Activated T-cell treated with anti-CD3 and anti-CD28 coated beads for 48 hours (primary cell): ENCODE measurements at regions not wholly inside any gene's neighbourhood (a gene's known extent, or its start where the extent isn't known, plus 50 kb on each side); places are given as distances from the start of the nearest gene placed in this dataset.

Experiments
- DNase-seq: peaks from one replicate; pipeline ENCODE4 v3.0.0-alpha.2; 2020; ENCODE audit warnings: low read depth

DNA sequence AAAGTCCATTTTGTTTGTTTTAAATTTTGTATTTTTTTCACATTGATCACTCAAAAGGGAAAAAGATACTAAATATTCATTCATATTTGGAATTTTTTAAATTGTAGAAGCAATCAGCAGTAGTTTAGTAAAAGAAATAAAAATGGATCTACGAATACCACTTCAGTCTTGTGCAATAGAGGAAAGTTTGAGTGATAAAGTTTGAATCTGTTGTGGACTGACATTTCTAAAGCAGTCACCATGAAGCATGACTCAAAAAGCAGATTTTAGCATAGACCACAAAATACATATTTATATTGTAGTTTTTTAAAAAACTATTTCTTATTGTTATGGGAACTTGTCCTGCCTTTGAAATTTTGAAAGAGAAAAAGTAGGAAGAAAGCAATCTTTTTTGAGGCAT is 520.5 kb upstream of the ZEB2 start:
- DNase-seq = no peak

DNA sequence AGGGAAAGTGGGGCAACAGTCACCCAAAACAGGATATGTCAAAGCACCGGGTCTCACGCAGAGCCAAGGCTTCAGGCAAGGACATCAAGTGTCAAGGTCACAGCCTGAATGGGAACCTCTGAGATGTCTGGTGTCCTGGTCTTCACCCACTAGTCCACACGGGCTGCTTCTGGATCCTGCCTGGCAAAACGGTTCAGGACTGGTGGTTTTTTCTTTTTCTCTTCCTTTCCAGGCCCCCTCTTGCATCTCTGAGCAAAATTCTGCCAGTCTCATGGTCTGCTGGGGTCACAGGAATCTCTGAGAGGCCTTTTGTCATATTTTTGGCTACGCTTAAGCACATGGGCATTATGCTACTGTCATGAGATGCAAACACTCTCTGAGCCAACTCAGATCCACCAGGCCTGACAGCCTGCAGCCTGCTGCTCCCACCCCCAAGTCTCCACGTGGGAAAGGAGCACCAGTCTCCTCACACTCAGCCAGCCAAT is 518.2 kb upstream of the ZEB2 start:
- no peak for DNase-seq

DNA sequence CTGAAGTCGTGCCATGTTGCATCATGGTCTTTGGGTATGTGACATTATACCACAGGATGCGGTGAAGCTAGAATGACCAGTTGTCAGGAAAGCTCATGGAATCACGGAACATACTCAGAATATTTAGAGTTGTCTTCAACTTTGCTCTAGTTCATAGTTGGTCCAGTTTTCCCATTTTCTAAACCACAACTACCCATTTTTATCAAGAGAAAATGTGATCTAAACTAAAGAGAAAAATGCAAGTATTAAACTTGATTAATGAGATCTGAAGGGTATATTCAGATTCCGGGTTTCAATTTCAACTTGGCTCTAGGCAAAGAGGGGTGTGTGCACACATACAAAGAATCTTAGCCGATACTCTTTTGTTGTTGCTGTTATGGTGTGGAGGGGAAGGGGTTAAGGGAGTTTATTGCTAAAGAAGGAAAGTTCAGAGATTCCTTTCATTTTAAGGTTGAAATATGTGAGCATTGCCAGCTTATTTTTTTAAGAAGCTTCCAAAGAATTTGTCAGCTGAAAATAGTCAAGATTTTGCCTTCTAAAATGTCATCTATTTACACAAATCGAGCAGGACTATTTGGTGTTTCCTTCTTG is 516.6 kb upstream of the ZEB2 start:
- no peak for DNase-seq

DNA sequence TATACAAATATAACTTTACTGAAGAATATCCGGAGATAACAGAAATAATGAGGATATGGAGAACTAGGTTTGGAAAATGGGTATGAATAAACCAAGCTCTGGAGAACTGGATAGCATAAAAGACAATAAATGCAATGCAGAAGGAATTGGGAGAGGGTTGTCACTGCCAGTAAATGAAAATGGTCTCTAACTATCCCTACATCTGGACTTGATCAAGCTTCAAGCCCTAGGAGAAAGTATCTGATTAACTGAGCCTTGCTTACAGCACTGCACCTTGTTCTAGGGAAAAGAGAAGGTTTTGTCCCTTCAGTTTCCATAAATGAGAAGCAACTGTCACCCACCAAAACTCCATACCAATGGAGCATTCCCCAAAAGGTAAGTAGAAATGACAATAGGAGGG is 514.6 kb upstream of the ZEB2 start:
- no peak for DNase-seq

DNA sequence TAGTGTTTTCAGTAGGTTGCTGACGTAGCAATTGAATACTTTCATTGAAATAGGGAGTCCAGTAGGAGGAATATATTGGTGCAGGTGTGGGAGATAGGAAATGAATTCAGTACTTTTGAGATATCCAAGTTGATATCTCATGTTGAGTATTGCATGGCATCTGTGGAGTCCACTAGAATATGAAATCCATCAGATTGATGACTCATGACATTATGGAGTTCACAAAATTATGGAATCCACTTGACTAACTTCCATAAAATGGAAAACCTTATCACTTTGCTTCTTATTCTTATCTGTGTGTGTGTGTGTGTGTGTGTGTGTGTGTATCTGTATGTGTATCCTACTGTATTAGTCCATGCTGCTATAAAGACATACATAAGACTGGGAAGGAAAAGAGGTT is 513.5 kb upstream of the ZEB2 start:
- DNase-seq = no peak

DNA sequence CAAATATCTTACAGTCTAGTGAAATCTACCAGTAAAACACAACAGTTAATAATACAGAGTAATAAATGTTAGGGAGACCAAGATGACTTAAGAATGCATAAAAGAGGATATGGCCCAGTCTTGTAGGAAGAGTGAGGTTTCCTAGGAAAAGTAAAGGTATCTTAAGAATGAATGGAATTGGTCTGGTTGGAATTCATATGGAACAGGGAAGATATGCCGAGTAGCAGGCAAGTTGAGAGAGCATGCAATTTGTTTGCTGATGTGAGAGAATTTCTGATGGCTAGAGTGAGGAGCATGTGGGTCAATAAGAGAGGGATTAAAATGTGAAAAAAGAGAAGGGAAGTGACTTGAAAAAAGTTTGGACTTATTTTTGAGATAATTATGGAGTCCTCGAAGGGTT is 512.9 kb upstream of the ZEB2 start:
- DNase-seq = no peak

DNA sequence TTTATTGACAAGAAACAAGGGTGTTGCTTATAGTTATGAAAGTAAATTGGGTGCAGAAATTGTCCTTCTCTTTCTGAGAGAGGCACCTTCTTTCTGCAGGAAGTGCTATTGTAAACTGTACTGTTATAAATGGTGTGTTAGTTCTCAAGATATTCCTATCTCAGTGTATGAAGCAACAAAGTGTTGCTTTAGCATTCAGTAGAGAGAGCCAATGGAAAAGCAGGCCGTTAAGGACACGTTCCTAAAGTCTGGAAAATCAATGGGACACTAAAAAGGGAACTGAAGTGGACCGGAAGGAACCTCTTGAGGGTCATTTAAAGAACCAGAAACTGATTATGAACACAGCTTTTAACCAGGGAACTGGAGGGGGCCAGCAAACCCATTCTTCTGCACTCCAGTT is 510.0 kb upstream of the ZEB2 start:
- DNase-seq = no peak

DNA sequence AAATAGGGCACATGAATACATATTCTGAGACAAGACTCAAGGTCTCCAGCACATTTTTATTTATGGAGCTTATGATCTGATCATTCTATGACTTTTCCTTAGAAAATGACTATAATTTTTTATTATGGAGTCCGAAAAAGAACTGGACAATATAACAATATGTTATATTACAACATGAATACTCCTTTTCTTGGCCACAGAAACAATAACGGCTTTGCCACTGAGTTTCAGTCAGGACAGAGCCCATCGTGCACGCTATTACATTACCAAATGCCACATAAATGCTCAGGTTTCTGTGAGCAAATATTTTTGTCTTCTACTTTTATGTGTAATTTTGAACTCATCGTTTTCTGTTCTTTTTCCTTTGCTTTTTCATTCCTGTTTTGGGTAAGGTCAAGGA is 509.2 kb upstream of the ZEB2 start:
- DNase-seq = no peak

DNA sequence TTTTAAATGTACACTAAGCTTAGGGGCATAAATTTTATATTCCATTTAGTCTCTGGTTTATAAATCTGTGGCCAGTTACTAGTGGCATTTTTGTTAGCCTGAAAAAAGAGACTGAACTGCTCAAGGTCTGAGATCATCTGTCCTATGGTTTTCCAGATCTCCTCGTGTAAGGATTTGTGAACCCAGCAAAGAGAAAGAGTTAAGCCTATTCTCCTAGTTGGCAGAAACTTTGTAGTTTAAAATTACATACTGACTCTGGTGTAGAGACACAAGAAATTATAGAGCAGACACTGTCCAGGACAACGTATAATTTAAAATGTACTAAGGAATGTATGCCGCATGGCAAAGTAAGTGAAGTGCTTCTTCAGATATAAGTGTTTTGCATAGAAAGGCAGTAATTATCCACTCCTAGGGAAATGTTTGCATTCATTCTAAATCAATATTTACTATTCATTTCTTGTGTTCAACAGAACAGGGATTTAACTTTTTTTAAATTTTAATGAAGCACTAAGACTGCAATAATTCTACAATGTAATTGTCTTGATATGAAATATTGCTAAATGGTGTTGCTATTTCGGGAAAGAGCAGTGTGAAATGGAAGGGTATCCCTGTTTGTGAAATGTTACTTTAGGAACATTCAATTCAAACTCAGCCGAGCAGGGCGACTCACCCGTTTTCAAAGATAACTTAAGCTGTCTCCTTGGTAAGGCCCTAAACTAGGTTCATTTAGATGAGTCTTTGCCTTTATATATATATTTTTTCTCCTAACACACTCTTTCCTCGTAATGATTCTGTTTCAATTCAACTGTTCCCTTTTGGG is 508.4 kb upstream of the ZEB2 start:
- no peak for DNase-seq

DNA sequence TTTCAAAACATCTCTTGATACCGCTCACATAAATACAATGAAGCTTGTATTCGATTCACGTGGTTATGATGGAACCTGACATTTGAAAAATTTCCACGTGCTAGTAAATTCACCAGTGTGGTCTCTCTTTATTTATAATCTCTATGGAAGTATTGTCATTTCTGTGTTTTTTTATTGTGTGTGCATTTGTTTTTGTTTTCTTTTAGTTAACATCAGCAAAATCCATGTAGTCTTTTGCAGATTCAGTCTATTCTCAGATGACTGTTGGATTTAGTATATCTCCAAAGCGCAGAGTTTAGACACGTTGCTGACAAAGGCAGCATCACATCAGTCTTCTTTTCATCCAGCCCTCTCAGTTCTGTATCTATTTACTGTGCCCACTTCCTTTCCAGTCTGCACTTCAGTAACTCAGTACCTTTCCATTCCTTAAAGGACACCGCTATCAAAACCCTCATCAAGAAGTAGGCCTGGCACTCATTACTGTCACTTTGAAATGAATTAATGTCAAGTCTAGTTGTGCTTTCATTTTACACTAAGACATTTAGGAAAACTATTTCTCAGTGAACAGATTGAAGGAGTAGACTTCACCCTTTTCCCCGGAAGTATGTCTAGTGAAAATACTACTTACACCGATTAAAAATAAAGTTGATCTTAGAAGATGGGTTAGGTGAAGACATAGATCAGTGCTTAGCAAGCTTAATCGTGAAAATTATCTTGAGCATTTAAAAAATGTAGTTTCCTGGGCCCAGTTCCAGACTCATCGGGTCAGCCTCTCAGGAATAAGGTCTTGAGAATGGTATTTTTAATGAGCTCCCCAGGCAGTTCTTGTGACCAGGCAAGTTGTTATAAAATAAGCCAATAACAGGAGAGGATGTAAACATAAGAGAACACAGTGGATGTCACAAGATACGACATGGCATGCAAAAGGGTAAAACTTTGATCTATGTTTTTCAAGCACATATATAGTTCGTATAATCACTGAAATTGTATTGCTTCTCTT is 506.8 kb upstream of the ZEB2 start:
- DNase-seq = no peak

DNA sequence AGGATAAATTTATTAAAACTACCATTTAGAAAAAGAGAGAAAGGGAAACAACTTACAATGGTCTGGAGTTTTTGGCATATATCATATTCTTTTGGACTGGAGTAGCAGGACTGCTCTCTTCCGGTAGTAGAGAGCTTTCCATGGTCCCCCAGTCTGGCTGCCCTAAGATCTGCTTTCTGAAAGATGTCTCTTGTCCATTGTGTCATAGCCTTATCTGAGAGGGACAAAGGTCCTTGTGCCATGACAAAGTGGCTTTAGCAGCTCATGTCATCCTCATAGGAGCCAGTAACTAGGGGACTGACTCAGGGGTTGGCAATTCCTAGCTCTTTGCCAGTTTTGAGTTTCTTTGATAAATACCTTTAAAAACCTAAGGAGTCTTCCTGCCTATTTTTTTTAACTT is 505.5 kb upstream of the ZEB2 start:
- DNase-seq = no peak

DNA sequence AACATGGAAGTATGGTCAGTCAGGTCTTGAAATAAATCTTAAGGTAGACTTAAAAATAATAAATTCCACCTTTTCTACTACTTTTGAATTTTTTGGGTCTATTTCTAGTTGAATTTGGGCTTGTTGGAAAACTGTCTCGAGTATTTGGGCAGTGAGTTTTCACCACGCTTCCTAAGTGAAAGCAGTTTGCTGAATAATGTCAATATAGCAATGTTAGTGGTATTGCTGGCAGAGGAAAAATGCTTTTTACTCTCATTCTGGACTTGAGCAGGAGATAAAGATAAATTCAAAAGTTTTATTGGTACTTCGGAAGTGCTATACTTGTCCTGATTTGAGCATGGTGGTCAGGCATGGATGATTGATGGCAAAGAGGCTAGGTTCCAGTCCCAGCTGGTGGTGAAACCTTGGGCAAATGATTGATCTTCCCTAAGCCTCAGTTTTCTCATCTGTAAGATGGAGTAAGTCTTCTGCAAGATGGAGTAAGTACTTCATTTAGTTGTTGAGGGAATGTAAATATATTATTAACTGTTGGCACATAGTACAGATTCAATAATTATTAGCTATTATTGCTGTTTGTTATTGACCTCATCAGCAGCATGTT is 503.5 kb upstream of the ZEB2 start:
- no peak for DNase-seq

DNA sequence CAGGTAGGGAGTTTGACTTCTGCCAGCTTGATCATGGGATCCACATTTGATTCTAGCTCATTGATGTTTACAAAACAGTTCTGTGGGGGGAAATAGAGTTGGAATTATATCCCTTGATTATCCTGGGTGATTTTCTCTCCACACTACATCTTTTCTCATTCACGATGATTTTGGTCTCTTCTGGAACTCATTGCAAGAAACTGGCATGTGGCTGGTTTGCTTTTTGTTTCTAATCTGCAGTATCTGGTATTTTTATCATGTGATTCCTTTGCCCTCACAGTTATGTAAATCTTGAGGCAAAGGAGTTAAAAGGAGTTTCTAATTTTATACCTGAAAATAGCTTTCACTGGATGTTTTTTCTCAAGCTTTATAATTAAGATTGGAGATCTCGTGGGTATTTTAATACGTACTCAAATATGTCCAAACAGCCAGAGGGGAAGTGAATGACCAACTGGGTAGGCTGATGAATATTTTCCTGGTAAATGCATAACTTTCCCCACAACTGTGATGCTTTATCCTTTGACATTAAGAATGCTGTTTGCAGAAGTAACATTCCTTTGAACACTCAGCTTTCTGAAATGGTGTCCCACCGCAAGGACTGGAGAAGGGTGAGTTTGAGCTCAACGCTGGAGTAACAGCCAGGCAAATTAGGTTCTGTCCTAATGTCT is 502.9 kb upstream of the ZEB2 start:
- no peak for DNase-seq

DNA sequence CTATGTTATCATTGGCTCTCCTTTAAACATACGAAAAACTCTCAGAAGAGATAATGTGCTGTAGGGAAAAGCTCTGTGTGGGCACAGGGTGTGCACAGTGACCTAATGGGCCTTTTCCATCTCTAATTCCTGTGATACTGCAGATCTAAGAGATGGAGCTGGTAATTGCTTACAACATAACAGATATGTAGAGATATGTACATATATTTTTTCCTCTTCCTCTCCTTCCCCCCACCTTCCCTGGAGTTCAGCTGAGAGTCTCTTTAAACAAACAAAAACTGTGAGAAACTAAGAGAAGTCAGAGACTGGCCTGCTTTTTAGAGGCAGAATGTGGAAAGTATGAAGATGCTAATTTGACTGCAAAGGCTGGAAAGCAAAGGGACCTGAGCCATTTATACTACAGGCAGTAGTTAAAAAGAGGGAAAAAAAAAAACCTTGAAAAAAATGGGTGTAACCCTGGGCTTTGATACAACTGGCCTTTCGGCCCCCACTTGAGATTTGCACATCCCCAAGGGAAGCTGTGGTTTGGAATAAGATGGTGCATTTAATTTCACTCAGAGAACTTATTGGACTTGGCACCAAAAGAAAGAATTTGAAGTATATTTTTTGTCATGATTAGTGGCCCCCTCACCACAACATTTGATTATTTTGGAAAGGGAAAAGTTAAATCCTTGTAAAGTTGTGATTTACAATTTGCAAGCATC is 502.2 kb upstream of the ZEB2 start:
- no peak for DNase-seq

DNA sequence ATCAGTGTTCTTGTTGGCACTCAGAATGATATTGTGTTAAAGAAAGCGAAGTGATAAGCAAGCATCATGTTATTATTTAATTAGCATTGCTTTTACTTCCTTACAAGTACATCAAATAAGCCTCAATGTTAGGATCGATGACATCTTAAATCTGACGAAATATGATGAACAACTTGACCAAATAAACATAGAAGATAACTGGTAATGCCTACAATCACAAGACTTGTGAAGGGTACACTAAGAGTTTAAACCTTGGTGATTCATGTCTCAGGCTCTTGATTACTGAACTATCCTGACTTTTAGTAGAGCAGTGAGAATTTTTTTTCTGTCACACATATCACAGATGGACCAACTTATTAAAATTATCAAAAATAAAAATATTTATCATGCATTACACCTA is 500.8 kb upstream of the ZEB2 start:
- no peak for DNase-seq

DNA sequence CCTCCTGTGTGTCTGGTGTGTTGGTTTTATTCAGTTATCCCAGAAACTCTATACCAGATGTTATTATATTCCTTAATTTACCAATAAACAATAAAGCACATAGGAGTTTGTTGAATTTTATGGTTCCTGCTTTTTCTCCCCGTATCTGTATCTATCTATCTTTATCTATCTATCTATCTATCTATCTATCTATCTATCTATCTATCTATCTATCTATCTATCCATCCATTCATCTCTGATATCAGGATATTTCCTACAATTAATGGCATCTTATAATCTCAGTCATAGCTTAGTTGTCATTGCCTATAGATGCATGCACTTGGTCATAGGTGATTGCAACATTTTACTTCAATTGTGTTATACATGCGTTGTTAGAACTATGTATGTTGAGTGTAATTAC is 500.2 kb upstream of the ZEB2 start:
- no peak for DNase-seq

DNA sequence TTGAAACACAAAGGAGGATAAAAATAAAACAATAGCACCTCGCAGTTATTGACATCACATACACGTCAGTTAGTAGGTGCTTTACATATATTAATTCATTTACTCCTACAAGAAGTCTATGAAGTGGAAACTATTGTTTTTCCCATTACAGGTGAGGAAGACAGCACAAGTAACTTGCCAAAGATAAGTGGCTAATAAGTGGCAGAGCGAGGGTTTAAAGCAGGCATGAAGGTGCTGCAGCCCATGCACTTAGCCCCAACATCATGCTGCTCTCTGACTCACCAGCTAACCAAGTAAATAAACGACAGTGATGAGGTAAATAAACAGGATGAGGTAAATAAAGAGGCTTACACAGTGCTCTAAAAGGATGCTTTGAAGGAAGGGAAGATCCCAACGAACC is 498.6 kb upstream of the ZEB2 start:
- DNase-seq = no peak

DNA sequence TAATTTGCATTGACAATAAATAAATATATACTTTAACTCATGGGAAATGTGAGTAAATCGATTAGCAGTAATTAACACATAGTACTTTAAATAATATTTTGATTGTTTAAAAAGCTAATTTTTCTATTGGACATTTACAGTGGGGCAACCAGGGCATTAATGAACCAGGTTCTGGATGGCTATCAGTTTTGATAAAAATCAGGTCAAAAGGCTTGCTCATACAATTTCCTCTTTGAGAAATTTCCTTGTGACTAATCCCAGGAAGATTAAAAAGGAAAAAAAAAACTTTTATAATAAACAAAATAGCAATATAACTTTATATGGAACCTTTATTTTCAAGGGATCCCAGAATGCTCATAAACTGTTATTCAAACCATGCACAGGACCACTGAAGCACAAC is 497.2 kb upstream of the ZEB2 start:
- no peak for DNase-seq

DNA sequence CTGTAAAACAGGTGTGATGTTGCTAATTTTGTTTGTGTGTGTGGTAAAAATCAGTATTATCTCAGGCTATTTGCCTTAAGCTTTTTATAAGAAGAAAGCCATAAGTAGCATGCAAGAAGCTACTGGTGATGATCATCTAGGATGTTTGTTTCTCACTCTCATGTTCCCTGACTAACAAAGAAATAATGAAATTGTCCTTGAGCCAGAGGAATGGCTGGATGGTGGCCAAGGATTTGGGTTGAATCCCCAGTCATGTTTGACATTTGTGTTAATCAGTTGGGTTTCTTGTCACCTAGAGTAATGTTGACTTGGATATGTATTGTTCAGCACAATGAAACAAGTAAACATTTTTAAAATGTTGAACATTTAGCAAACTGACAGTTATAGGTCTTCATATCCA is 496.8 kb upstream of the ZEB2 start:
- no peak for DNase-seq

DNA sequence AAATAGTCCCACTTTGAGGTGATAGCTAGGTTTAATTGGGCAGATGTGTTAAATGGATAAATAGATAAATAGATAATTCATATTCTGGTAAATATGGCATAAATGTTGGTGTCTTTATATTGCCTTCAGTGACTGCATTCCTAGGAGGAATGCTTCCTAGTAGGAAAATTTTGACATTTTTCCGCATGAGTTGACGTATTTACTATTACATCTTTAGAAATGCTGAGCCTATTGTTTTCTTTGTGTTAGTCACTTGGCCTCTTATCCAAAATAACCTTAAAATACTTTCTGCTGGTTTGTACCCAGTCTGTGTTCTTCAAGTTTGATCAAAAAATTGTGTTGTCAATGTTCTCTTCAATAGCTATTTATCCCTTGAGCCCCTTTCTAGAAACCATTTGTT is 495.6 kb upstream of the ZEB2 start:
- no peak for DNase-seq

DNA sequence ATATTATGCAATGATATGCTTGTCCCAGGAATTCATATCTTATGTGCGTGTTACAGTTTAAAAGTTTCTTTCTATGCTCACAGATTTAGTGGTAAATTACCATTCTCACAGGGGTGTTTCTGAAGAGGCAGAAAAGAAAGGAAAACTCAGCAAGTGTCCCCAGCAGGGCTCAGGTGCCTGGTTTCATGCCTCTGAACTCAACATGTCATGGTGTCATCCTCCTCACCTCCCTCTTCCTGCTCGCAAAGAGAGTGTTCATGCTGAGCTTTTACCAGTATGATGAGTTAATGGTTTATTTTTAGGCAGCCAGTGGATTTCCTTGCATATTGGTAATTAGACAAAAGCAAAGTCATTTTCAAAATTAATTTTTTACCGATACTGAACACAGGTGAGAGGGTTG is 492.9 kb upstream of the ZEB2 start:
- DNase-seq = no peak
